ENCODE measurements at regions not wholly inside any gene's neighbourhood (a gene's known extent, or its start where the extent isn't known, plus 50 kb on each side); places are given as distances from the start of the nearest gene placed in this dataset.

- Histone ChIP-seq H3K27me3 (no peaks in the 10 kb centered on the region), H3K4me3 (no peak overlapping the region), H3K27ac (peak overlapping the region; percentile 90 to 95 (median 91))
Observed at GRCh38 chr1:234533034-234533891, 54.3 kb upstream of the TARBP1 start.

GRCh38 chr1:234532503-234532922 is 53.5 kb upstream of the TARBP1 start:
- peak overlapping the region; percentile 90 to 95 (median 91) for H3K27ac ChIP-seq

More at GRCh38 chr1:234533034-234533891, 54.3 kb upstream of the TARBP1 start:
- Histone ChIP-seq H3K4me1 (peaks cover 66 to 85% (median 72%) of the 10 kb centered on the region in 4 donors), H3K9me3 (no peaks in the 10 kb centered on the region), H3K36me3 (no peaks in the 10 kb centered on the region)
- ATAC-seq (ENCODE audit: low FRiP score in 2 of 2) (peak; percentile 60 to 74), DNase-seq (no peak)
- TF ChIP-seq, protein P1, sequence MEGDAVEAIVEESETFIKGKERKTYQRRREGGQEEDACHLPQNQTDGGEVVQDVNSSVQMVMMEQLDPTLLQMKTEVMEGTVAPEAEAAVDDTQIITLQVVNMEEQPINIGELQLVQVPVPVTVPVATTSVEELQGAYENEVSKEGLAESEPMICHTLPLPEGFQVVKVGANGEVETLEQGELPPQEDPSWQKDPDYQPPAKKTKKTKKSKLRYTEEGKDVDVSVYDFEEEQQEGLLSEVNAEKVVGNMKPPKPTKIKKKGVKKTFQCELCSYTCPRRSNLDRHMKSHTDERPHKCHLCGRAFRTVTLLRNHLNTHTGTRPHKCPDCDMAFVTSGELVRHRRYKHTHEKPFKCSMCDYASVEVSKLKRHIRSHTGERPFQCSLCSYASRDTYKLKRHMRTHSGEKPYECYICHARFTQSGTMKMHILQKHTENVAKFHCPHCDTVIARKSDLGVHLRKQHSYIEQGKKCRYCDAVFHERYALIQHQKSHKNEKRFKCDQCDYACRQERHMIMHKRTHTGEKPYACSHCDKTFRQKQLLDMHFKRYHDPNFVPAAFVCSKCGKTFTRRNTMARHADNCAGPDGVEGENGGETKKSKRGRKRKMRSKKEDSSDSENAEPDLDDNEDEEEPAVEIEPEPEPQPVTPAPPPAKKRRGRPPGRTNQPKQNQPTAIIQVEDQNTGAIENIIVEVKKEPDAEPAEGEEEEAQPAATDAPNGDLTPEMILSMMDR (IDR thresholded peaks at IDR 0.05): no peak
- TF ChIP-seq POLR2A (IDR thresholded peaks at IDR 0.05): peak in 1 of 4 donors; percentile 14
- TF ChIP-seq EP300 (IDR thresholded peaks at IDR 0.05): no peak
- TF ChIP-seq POLR2AphosphoS5 (IDR thresholded peaks at IDR 0.05): peak in 1 of 2 donors; percentile 43
- WGBS, 2 donors: 58 to 83% methylated on average over 12 of the region's 12 CpGs

GRCh38 chr1:234531151-234531635 is 52.2 kb upstream of the TARBP1 start:
- no peaks in the 10 kb centered on the region for H3K9me3 ChIP-seq
- peak overlapping the region; percentile 90 to 95 (median 91) for H3K27ac ChIP-seq
- H3K36me3 ChIP-seq: no peaks in the 10 kb centered on the region
- TF ChIP-seq EP300 (IDR thresholded peaks at IDR 0.05) (no peak), POLR2A (IDR thresholded peaks at IDR 0.05) (peak in 1 of 4 donors; percentile 53), POLR2AphosphoS5 (IDR thresholded peaks at IDR 0.05) (peak in 1 of 2 donors; percentile 4)
- TF ChIP-seq, protein P1 (IDR thresholded peaks at IDR 0.05): no peak
- DNase-seq (no peak), ATAC-seq (ENCODE audit: low FRiP score in 2 of 2) (peak in 1 of 2 donors; percentile 53)
- peaks cover 56 to 78% (median 68%) of the 10 kb centered on the region in 4 donors for H3K4me1 ChIP-seq
- 56 to 60% methylated on average over 20 of the region's 20 CpGs for WGBS, 2 donors
- no peaks in the 10 kb centered on the region for H3K27me3 ChIP-seq
- no peak overlapping the region for H3K4me3 ChIP-seq

More at GRCh38 chr1:234532503-234532922, 53.5 kb upstream of the TARBP1 start:
- peaks cover 66 to 90% (median 78%) of the 10 kb centered on the region in 4 donors for H3K4me1 ChIP-seq
- ATAC-seq (ENCODE audit: low FRiP score in 2 of 2) (peak; percentile 59 to 74), DNase-seq (peak in 1 of 2 donors; percentile 85)
- TF ChIP-seq, protein P1 (IDR thresholded peaks at IDR 0.05): no peak
- TF ChIP-seq POLR2A (IDR thresholded peaks at IDR 0.05): peak in 1 of 4 donors; percentile 54
- TF ChIP-seq POLR2AphosphoS5 (IDR thresholded peaks at IDR 0.05): peak; percentile 80 to 87
- peak; percentile 57 to 100 (median 97) for TF ChIP-seq EP300 (IDR thresholded peaks at IDR 0.05)
- no peaks in the 10 kb centered on the region for H3K27me3 ChIP-seq
- no peak overlapping the region for H3K4me3 ChIP-seq
- H3K36me3 ChIP-seq: no peaks in the 10 kb centered on the region
- WGBS, 2 donors: 44% methylated on average over 7 of the region's 7 CpGs
- no peaks in the 10 kb centered on the region for H3K9me3 ChIP-seq

DNA sequence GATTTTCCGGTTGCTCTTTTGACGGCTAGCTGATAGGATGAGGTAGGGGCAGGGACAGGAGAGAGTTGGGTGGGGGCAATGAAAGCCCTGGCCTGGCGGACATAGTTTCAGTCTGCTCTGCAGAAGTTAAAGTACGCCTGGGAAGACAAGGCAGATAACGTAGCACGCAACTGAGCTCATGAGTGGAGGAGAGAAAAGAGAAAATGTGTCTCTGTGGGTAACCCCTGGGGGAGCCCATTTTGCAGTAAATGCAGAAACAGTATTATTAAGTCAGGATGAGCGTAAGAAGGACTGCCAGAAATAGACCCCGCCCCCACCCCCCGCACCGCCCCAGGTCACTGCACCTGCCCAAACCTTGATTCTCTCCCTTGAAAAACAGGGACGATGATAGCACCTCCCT is 51.7 kb upstream of the TARBP1 start:
- Histone ChIP-seq H3K9me3 (no peaks in the 10 kb centered on the region), H3K36me3 (no peaks in the 10 kb centered on the region), H3K27me3 (no peaks in the 10 kb centered on the region), H3K27ac (peak overlapping the region; percentile 90 to 95 (median 91)), H3K4me3 (no peak overlapping the region), H3K4me1 (peaks cover 52 to 76% (median 67%) of the 10 kb centered on the region in 4 donors)
- whole genome bisulfite sequencing, 2 donors: 89 to 94% methylated on average over 11 of the region's 11 CpGs
- ATAC-seq (ENCODE audit: low FRiP score in 2 of 2) (no peak), DNase-seq (no peak)
- TF ChIP-seq POLR2A (IDR thresholded peaks at IDR 0.05) (no peak), POLR2AphosphoS5 (IDR thresholded peaks at IDR 0.05) (no peak), EP300 (IDR thresholded peaks at IDR 0.05) (no peak)
- TF ChIP-seq, protein P1 (IDR thresholded peaks at IDR 0.05): no peak

All from upper lobe of left lung (tissue), 6 donors.